ENCODE measurements at regions not wholly inside any gene's neighbourhood (a gene's known extent, or its start where the extent isn't known, plus 50 kb on each side); places are given as distances from the start of the nearest gene placed in this dataset.
A peak's percentile ranks its signal among the peaks of the same experiment; 100 is the strongest.

GRCh38 chr2:239601201-239601851 is 200.5 kb upstream of the HDAC4 start:
- no peak for DNase-seq
- Histone ChIP-seq H3K9me3 (no peaks in the 10 kb centered on the region), H3K27me3 (no peaks in the 10 kb centered on the region), H3K4me3 (ENCODE audit: low read depth, low read length) (no peak overlapping the region), H3K36me3 (no peaks in the 10 kb centered on the region), H3K4me1 (no peaks in the 10 kb centered on the region)
- TF ChIP-seq, protein P1, sequence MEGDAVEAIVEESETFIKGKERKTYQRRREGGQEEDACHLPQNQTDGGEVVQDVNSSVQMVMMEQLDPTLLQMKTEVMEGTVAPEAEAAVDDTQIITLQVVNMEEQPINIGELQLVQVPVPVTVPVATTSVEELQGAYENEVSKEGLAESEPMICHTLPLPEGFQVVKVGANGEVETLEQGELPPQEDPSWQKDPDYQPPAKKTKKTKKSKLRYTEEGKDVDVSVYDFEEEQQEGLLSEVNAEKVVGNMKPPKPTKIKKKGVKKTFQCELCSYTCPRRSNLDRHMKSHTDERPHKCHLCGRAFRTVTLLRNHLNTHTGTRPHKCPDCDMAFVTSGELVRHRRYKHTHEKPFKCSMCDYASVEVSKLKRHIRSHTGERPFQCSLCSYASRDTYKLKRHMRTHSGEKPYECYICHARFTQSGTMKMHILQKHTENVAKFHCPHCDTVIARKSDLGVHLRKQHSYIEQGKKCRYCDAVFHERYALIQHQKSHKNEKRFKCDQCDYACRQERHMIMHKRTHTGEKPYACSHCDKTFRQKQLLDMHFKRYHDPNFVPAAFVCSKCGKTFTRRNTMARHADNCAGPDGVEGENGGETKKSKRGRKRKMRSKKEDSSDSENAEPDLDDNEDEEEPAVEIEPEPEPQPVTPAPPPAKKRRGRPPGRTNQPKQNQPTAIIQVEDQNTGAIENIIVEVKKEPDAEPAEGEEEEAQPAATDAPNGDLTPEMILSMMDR (IDR thresholded peaks at IDR 0.05; ENCODE audit: low read depth, low read length) = no peak

- Histone ChIP-seq H3K4me1 (no peaks in the 10 kb centered on the region), H3K9me3 (no peaks in the 10 kb centered on the region), H3K4me3 (ENCODE audit: low read depth, low read length) (no peak overlapping the region), H3K27me3 (no peaks in the 10 kb centered on the region), H3K36me3 (no peaks in the 10 kb centered on the region)
- no peak for DNase-seq
- TF ChIP-seq, protein P1 (IDR thresholded peaks at IDR 0.05; ENCODE audit: low read depth, low read length) = no peak
Observed at GRCh38 chr2:239600650-239601049, 199.8 kb upstream of the HDAC4 start.

GRCh38 chr2:239600001-239600593 is 199.3 kb upstream of the HDAC4 start:
- DNase-seq = no peak
- H3K9me3 ChIP-seq = no peaks in the 10 kb centered on the region
- TF ChIP-seq, protein P1 (IDR thresholded peaks at IDR 0.05; ENCODE audit: low read depth, low read length) = no peak
- H3K4me3 ChIP-seq (ENCODE audit: low read depth, low read length) = no peak overlapping the region
- H3K27me3 ChIP-seq = no peaks in the 10 kb centered on the region
- no peaks in the 10 kb centered on the region for H3K36me3 ChIP-seq
- no peaks in the 10 kb centered on the region for H3K4me1 ChIP-seq

DNA sequence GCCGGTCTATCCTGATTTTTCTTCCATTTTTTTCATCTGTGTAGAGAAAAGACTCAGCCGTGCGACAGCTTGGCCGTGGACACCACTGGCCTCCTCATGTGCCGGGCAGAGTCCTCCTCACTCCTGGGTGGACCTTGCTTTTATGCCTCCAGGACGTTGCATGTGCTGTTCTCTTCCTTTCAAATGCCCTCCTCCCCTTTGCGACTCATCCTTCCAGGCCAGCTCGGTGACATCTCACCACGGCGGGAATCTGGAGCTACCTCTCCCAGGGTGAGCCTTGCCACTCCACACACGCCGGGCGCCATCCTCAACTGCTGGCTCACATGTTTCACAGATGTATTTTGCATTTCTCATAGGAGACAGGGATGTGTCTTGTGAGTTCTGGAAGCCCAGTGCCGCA is 198.5 kb upstream of the HDAC4 start:
- no peak overlapping the region for H3K4me3 ChIP-seq (ENCODE audit: low read depth, low read length)
- no peaks in the 10 kb centered on the region for H3K36me3 ChIP-seq
- no peaks in the 10 kb centered on the region for H3K4me1 ChIP-seq
- no peaks in the 10 kb centered on the region for H3K9me3 ChIP-seq
- no peak for DNase-seq
- H3K27me3 ChIP-seq = no peaks in the 10 kb centered on the region
- TF ChIP-seq, protein P1 (IDR thresholded peaks at IDR 0.05; ENCODE audit: low read depth, low read length) = no peak

DNA sequence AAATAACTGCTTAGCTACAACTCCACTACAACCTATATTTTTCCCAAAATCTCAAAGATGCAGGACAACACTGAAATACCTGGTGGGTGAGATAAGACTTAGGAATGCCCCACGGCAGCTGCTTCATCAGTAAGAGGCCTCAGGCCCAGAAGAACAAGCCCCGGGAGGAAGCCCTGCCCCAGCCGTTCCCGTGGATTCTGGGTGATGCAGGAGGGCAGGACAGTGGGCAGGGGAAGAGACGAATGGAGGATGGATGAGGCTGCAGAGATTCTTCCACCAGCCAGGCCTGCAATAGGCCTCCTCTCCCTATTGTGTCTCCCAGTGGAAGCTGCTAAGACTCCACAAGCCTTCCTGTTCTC is 197.9 kb upstream of the HDAC4 start:
- TF ChIP-seq, protein P1 (IDR thresholded peaks at IDR 0.05; ENCODE audit: low read depth, low read length) = no peak
- Histone ChIP-seq H3K4me3 (ENCODE audit: low read depth, low read length) (no peak overlapping the region), H3K9me3 (no peaks in the 10 kb centered on the region), H3K36me3 (no peaks in the 10 kb centered on the region), H3K27me3 (no peaks in the 10 kb centered on the region), H3K4me1 (no peaks in the 10 kb centered on the region)
- no peak for DNase-seq

DNA sequence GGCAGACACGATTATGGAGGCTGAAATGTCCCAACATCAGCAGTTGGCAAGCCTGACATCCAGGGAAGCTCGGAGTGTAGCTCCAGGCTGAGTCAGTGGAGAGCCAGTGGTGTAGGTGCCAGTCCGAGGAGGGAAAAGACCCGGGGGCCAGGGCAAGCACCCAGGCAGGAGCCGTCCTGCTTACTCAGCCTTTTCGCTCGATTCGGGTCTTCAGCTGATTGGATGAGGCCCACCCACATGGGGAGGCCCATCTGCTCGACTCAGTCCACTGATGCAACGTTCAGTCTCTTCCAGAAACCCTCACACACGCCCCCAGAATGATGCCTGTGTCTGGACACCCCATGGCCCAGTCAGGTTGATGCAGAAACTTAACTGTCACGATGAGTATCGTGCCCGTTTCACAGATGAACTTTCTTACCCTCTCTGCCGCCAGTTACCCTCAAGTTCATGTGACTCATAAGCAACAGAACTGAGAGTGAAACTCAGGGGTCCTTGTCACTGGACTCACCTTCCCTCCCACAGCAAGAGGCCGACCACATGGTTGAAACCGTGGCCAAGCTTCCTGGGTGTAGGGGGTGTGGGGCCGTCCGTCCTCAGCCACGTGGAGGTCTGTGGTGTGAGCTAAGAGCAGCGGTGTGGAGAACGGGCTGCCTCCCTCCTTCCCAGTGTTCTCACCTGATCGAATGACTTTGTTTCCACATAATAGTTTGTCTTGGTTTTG is 197.4 kb upstream of the HDAC4 start:
- H3K4me3 ChIP-seq (ENCODE audit: low read depth, low read length) = no peak overlapping the region
- no peaks in the 10 kb centered on the region for H3K4me1 ChIP-seq
- no peaks in the 10 kb centered on the region for H3K9me3 ChIP-seq
- DNase-seq = peak; percentile 3
- TF ChIP-seq, protein P1 (IDR thresholded peaks at IDR 0.05; ENCODE audit: low read depth, low read length) = no peak
- no peaks in the 10 kb centered on the region for H3K27me3 ChIP-seq
- H3K36me3 ChIP-seq = no peaks in the 10 kb centered on the region
